Endometrium (tissue), 2 donors: ENCODE measurements at regions not wholly inside any gene's neighbourhood (a gene's known extent, or its start where the extent isn't known, plus 50 kb on each side); places are given as distances from the start of the nearest gene placed in this dataset.

Source experiments
- FAIRE-seq: peaks from 2 replicates; lab custom pipeline; 2012; peaks lifted over from hg19 to GRCh38; lab: Jason Lieb, UNC
- donor health status: control.
- donor health status: control.

- FAIRE-seq, result no peak
Observed at GRCh38 chr1:168964478-168964877, 142.0 kb upstream of the ATP1B1 start.

- no peak for FAIRE-seq
Observed at GRCh38 chr1:168966217-168966616, 140.3 kb upstream of the ATP1B1 start.

GRCh38 chr1:168966636-168967035 is 139.9 kb upstream of the ATP1B1 start:
- FAIRE-seq, result no peak

GRCh38 chr1:168970926-168971659 is 135.4 kb upstream of the ATP1B1 start:
- FAIRE-seq, result no peak

DNA sequence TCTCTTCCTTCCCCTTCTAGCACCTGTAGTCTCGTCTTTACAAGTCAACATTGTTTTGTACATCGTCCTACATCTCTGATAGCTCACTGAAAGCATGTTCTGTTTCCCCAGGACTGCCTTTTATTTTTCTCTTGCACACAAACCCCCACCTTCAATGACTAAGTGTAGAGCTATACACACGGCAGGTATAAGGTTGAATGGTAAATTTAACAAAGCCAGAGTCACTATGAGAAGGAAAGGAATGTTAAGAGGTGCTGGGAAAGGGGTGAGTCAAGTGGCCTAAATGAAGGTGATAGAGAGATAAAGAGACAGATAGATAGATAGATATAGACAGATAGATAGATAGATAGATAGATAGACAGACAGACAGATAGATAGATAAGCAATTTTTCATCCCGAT is 134.3 kb upstream of the ATP1B1 start:
- FAIRE-seq, result no peak

DNA sequence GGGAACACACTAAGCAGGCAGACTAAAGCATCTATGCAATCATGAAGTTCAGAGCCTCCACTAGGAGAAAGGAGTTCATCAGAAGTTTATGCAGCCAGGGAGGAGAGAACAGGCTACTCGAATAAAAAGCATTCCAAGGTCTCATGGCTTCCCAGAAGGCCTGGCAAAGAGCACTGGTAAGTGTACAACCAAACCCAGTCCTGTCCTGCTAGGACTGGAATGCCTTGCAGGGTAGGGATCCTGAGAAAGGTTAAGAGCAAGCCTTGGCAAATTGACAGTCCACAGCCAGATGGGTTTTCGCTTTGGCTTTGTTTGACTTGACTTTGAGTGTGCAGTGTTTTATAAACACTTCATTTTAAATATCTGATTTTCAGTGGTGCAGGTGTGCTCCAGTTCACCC is 133.6 kb upstream of the ATP1B1 start:
- FAIRE-seq, result no peak

DNA sequence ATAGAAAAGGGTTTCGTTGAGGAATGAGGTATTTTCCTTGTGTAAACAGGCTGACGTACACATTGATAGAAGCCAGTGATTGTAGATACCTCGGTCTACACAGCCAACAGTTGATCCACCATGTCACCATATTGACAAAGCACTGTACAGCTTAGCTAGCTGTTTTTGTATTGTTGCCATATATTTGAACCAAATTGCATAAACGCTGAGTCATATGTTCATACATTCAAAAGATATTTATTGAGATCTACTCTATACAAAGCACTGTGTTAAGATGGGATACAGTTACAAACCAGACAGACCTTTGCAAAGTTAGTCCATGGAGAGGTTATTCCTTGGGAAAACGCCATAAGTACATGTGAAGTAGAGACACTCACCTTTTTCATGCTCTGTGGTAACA is 132.4 kb upstream of the ATP1B1 start:
- FAIRE-seq, result no peak

- no peak for FAIRE-seq
Observed at GRCh38 chr1:168974611-168975010, 131.9 kb upstream of the ATP1B1 start.

DNA sequence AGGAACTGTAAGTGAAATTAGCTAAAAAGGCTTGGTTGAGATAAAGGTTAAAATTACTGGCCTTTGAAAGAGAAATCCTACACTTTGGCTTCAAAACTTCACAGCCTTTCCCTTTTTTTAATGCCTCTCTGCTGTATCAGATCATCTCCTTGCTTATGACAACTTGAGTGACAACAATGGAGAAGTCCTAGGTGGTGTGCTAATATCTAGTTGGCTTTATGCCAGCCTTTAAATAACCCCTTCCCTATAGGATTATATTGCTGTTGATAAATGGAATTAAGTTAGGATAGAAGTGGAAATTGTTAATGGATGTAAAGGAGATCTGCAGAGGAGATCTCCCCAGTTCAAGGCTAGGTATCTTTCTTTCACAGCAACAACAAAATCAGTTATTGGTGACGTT is 130.2 kb upstream of the ATP1B1 start:
- FAIRE-seq, result no peak

DNA sequence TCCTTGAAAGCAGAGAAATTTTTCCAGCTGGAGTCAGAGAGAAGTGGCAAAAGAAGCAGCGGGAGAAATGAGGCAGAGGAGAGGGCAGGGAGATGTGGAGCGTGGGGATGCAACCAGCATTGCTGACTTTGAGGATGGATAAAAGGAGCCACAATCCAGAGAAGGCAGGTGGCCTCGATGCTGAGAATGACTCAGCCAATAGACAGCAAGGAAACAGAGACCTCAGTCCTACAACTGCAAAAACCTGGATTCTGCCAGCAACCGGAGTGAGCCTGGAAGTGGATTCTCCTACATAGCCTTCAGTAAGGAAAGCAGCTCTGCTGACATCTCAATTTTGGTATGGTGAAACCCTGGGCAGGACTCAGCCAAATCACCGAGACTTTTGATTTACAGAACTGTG is 128.9 kb upstream of the ATP1B1 start:
- FAIRE-seq, result no peak

DNA sequence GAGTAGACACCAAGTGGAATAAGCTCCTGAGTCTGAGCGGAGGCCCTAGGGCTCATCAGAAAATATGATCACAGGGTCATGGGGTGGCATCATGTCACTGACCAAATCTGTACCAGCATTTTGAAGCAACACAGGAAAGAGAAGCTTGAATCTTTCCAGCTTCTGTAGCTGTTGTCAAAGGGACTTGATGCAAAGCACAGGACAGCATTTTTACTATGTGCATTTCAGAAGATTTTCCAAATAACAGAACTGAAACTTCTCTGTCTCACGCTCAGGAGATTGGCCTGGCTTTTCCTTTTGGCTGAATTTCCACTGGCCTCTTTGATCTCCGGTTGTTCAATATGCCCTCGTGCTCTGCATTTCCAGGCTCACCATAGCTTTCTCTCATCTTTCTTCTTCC is 127.2 kb upstream of the ATP1B1 start:
- FAIRE-seq, result no peak

DNA sequence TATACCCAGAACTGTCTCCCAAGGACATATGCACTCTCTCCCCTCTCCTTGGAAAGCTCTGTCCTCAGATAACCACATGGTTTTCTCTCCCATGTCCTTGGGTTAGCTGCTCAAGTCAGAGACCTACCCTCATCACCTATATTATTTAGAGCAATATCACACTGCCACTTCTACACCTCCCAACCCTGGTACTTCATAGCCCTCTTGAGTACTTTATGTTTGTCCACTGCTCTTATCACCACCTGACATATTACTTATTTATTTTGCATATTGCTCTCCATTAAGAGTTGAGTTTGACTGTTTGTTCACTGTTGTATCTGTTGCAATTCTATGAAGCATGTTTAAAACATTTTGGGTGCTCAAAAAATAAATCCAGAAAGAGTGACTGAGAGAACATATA is 126.3 kb upstream of the ATP1B1 start:
- no peak for FAIRE-seq

GRCh38 chr1:168980656-168981055 is 125.8 kb upstream of the ATP1B1 start:
- FAIRE-seq, result no peak

- no peak for FAIRE-seq
Observed at GRCh38 chr1:168982778-168983177, 123.7 kb upstream of the ATP1B1 start.

GRCh38 chr1:168987330-168987729 is 119.2 kb upstream of the ATP1B1 start:
- no peak for FAIRE-seq

DNA sequence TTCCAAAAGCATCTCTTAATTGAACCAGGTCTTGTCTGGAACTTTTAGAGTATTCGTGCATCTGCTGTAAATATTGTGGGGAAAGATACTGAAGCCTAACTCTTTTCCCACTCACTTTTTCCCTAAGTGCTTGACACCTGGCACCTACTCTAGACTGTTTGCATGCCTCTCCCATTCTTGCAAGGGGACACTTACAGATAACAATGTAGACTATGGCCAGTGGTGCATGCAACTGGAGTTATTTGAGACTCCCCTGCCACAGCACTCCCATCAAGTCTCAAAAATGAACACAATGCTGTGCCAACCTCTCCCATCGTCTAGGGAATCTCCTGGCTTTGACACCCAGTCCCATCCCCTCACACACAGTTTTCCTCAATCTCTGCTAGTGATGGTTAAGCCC is 118.6 kb upstream of the ATP1B1 start:
- no peak for FAIRE-seq

DNA sequence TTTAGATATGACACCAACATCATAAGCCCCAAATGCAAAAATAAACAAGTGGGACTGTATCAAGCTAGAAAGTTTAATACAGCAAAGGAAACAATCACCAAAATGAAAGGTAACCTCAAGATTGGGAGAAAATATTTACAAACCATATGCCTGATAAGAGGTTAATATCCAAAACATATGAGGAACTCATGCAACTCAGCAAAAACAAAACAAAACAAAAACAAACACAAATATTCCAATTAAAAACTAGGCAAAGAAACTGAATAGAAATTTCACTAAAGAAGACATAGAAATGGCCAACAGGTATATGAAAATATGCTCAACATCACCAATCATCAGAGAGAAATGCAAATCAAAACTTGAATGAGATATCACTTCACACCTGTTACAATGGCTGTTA is 116.5 kb upstream of the ATP1B1 start:
- no peak for FAIRE-seq

- FAIRE-seq, result no peak
Observed at GRCh38 chr1:168991667-168992475, 114.6 kb upstream of the ATP1B1 start.

- no peak for FAIRE-seq
Observed at GRCh38 chr1:169001353-169001752, 105.1 kb upstream of the ATP1B1 start.

- FAIRE-seq, result no peak
Observed at GRCh38 chr1:169003864-169004516, 102.5 kb upstream of the ATP1B1 start.

DNA sequence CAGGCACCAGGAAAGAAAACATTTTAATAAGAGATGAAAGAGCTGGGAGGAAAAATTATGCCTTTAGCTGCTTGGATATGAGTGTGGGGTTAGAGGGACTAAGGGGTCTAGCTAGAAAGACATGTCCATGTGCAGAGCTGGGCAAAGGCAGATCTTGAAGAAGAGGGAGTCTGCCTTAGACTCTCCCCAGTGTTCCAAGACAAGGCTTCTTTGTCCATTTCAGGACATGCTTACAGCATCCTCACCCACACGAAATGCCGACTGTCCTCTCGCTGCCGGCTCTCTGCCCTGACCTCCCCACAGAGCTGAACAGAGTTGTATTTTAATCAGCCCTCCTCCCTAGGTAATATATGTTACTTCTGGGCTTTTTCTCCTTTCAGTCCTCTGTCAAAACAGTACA is 100.7 kb upstream of the ATP1B1 start:
- FAIRE-seq, result no peak

- no peak for FAIRE-seq
Observed at GRCh38 chr1:169009666-169010065, 96.8 kb upstream of the ATP1B1 start.

DNA sequence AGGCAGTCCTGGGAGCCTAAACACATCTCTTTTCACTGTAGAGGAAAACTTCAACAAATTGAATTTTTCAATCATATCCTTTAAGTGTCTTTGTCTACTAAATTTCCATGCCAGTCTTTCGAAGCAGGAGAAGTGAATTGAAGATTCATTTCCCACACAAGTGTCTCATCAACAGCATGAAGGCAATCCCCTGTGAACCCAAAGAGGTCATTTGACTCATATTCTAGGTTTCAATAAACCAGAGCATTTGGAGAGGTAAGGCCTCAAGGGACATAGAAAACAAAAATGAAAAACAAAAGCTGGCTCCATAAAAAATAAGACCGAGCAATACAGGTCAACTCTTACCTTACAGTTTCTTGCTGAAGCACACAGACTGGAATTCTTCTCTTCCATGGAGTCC is 94.1 kb upstream of the ATP1B1 start:
- FAIRE-seq, result no peak
